GM19397 (cell line): ENCODE measurements at regions not wholly inside any gene's neighbourhood (a gene's known extent, or its start where the extent isn't known, plus 50 kb on each side); places are given as distances from the start of the nearest gene placed in this dataset.
A peak's percentile ranks its signal among the peaks of the same experiment; 100 is the strongest.
"Not testable (repeated sequence)": the region's sequence is repeated elsewhere in the genome, so short reads cannot be mapped to it uniquely, and the experiment has no call there.

Experiments
- ATAC-seq: cut with Tn5 transposase; IDR thresholded peaks from one replicate; pipeline ENCODE4 v1.9.1; 2021; ENCODE audit warnings: mild to moderate bottlenecking, moderate library complexity; ENCODE audit not compliant: unreplicated experiment

GRCh38 chr2:175619179-175620045 lies 382.7 kb downstream of the LNPK start:
- ATAC-seq, result no peak

GRCh38 chr2:175612280-175612679 lies 389.8 kb downstream of the LNPK start:
- no peak for ATAC-seq

GRCh38 chr2:175606010-175606841 lies 395.8 kb downstream of the LNPK start:
- ATAC-seq, result no peak

GRCh38 chr2:175605640-175606009 lies 396.4 kb downstream of the LNPK start:
- no peak for ATAC-seq

- no peak for ATAC-seq
These were observed 400.1 kb downstream of the LNPK start for GRCh38 chr2:175601969-175602368.

GRCh38 chr2:175599966-175600831 lies 401.9 kb downstream of the LNPK start:
- ATAC-seq, result no peak

GRCh38 chr2:175597286-175597685 lies 404.8 kb downstream of the LNPK start:
- ATAC-seq, result no peak

- no peak for ATAC-seq
These were observed 406.9 kb downstream of the LNPK start for GRCh38 chr2:175595139-175595538.

- ATAC-seq, result not testable (repeated sequence)
These were observed 408.2 kb downstream of the LNPK start for GRCh38 chr2:175593686-175594525.

GRCh38 chr2:175588213-175588612 lies 406.7 kb upstream of the ATP5MC3 start:
- ATAC-seq, result not testable (repeated sequence)

GRCh38 chr2:175585496-175585895 lies 404.0 kb upstream of the ATP5MC3 start:
- no peak for ATAC-seq

GRCh38 chr2:175580652-175581051 lies 399.1 kb upstream of the ATP5MC3 start:
- ATAC-seq, result no peak

- ATAC-seq, result no peak
These were observed 398.1 kb upstream of the ATP5MC3 start for GRCh38 chr2:175579646-175580045.

- no peak for ATAC-seq
These were observed 396.0 kb upstream of the ATP5MC3 start for GRCh38 chr2:175577368-175577970.

- no peak for ATAC-seq
These were observed 395.4 kb upstream of the ATP5MC3 start for GRCh38 chr2:175576875-175577274.

- no peak for ATAC-seq
These were observed 394.8 kb upstream of the ATP5MC3 start for GRCh38 chr2:175576270-175576669.

GRCh38 chr2:175575346-175576258 lies 394.1 kb upstream of the ATP5MC3 start:
- peak; percentile 95 for ATAC-seq

- ATAC-seq, result no peak
These were observed 392.6 kb upstream of the ATP5MC3 start for GRCh38 chr2:175574069-175574468.
